GM18517 (cell line): ENCODE measurements at regions not wholly inside any gene's neighbourhood (a gene's known extent, or its start where the extent isn't known, plus 50 kb on each side); places are given as distances from the start of the nearest gene placed in this dataset.
"Not testable (repeated sequence)": the region's sequence is repeated elsewhere in the genome, so short reads cannot be mapped to it uniquely, and the experiment has no call there.

Experiments
- ATAC-seq: cut with Tn5 transposase; IDR thresholded peaks from one replicate; pipeline ENCODE4 v1.9.1; 2021; ENCODE audit warnings: mild to moderate bottlenecking, moderate library complexity; ENCODE audit not compliant: unreplicated experiment

DNA sequence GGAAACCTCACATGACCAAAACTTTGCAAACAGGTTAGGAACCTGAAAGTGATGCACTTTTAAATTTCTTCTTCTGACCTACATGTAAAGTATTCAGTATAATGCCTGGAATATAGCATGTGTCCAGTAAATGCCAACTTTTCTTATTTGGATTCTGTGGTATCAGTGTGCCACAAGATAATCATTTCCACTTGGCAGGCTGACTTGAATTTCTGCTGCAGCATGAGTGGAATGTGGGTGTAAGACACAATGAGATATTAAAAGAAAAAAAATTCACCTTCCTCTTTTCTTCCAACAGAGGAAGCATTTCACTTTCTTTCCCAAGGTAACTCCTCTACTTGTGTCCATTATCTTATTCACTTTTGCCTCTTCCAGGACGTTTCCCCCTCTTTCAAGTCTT, 141.9 kb upstream of the PRKD1 start:
- no peak for ATAC-seq

DNA sequence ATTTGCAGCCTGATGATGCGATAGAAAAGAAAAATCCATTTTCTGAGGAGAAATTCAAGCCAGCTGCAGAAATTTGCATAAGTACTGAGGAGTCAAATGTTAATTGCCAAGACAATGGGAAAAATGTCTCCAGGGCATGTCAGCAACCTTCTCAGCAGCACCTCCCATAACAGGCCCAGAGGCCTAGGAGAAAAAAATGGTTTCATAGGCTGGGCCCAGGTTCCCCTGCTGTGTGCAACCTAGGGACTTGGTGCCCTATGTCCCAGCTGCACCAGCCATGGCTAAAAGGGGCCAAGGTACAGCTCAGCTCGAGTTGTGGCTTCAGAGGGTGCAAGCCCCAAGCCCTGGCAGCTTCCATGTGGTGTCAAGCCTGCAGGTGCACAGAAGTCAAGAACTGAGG, 144.8 kb upstream of the PRKD1 start:
- not testable (repeated sequence) for ATAC-seq

DNA sequence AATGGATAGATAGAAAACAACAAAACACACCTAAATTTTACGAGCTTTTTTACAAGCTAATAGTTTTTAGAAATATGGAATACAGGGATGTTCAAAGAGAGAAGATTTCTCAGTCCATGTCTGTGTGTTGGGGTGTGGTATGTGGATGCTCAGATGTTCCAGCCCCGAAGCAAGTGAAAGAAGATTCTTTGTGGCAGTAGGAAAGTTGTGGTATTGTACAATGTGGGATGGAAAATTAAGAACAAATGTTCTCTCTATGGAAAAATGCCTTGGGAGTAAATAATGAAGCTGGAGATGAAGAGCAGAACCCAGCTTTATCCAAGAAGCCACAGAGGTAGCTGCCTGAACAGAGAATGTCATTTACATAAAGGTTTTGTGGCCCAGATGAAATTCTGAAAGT, 150.3 kb upstream of the PRKD1 start:
- ATAC-seq: no peak

DNA sequence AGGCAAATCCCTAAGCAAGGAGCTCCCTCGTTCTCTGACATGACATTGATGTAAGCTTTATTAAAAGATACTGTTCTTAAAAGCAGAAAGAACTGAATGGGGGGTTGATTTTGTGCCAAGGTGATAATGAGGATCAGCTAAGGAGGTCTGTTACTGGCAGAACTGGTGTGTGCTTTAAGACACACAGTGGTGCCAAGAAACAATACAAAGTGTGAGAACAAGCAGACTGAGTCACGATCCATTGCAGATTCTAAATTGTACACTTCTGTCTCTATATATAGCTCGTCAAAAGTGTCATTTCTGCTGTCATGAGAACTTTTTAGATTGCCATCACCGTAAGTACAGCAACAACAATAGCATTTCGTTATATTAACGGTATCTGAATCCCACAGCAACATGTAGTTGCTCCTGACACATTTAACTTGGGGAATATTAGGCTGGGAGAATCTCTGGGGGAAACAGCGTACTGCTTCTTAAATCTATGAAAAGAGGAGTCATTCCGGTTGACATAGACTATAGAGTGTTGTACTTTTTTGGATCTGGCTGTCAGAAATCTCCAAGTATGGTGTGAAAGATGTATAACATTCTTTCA, 151.3 kb upstream of the PRKD1 start:
- ATAC-seq: no peak

DNA sequence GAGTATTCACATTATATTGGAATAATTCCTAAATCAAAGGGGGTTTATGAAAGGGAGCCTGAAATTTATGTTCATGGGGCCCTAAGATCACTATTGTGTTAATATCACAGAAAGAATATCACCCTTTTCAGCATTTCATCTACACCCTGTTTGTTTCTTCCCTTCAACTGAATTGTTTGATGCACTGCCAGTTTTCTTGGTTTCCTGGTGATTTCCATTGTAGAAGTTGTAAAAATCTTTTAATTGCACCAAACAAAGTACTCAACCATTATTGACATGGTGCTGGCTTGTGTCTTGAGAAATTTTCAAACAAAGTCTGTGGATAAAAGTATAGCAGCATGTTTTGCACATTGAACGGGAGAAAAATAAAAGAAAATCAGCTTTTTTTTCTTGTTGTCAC, 154.8 kb upstream of the PRKD1 start:
- ATAC-seq: no peak

DNA sequence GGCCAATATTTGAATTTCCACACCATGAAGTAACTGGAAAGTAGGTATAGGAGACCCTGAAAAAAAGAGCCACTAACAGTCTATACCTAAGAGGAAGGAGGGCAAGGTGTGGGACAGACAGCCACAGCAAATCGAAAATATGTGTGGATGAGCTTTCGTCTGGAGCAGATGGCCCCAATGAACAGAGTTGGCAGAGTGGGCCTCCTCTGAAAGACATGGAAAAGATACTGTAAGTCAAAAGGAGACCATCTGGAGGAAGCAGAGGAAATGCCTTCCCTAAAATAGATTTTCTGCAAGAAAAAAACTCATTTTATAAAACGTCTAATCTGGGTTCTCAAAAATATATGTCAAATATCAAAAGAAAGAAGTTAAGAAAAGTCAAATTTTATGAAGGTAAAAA, 157.2 kb upstream of the PRKD1 start:
- ATAC-seq: no peak

DNA sequence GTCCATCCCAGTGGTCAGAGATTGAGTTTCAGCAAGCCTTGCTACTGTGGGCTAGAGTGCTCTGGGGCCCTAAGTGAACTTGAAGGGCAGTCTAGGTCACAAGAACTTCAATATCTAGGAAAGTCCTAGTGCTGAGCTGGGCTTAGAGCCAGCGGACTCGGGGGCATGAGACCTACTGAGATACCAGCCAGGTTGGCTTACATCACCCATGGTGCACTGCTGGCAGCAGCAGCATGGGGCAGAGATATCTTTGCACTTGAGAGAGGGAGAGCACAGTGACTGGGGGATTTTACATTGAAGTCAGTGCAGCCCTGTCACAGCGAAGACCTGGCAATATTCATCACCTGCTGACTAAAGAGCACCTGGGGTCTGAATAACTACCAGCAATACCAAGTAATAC, 158.3 kb upstream of the PRKD1 start:
- ATAC-seq: no peak

DNA sequence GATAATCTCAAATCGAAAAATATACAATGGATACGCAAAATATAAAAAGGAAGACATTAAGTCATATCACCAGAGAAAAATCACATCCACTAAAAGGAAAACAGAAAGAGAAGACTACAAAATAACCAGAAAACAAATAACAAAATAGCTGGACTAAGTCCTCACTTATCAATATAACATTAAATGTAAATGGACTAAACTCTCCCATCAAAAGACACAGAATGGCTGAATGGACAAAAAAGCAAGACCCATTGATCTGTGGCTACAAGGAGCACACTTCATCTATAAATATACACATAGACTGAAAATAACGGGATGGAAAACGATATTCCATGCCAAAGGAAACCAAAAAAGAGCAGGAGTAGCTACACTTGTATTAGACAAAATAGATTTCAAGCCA, 161.0 kb upstream of the PRKD1 start:
- no peak for ATAC-seq

DNA sequence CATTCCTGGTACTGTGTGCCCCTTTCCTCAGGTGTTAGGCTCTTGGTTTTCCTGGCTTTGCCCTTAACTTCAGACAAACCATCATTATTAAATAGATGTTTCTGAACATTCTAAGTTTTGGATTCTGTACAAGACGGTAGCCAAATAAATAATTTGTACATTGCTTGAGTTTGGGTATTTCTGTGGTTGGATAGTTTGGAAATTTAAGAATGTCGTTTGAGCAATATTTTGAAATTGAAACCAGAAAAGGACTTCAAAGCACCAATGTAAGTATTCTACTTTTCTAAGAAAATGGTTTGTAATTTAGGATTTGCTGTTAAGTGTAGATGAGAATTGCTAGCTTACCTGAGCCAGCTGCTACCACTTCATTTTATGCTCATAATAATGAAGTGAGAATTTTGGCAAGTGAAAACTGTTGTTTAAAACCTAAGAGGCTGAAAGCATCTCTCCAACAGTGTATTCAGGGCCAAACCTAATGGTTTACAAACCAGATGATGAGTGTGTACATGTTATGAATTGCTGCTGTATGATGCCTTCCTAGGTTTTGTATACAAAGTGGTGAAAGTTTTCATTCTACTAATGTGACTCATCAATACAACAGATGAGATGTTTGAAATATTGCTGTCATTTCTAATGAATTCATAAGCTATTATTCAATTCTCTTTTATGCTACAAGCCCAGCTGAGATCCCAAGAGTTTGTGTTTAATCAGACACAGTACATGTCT, 181.5 kb upstream of the PRKD1 start:
- ATAC-seq: no peak

DNA sequence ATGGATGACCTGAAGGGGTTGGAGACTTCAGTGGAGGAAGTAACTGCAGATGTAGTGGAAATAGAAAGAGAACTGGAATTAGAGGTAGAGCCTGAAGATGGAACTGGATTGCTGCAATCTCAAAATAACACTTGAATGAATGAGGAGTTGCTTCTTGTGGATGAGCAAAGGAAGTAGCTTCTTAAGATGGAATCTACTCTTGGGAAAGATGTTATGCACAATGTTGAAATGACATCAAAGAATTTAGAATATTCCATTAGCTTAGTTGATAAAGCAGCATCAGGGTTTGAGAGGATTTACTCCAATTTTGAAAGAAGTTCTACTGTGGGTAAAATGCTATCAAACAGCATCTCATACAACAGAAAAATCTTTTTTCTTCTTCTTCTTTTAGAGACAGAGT, 186.4 kb upstream of the PRKD1 start:
- ATAC-seq: no peak

DNA sequence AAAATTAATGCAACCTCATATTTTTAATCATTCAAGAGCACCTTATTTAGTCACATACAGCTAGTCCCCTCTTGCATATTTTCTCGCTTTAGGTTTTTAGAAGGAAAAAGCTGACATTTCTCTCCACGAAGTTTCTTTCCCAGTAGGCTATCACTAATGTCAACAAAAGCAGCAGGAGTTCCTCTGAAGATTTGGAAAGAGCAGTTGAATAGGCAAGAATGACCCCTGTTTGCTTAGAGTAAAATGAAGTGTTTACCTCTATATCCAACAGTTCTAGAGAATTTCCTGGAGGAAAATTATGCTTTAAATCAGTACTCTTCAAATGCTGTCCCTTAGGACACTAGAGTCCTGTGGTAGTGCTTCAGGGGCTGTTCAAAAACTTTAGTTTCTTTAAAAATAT, 188.1 kb upstream of the PRKD1 start:
- no peak for ATAC-seq

DNA sequence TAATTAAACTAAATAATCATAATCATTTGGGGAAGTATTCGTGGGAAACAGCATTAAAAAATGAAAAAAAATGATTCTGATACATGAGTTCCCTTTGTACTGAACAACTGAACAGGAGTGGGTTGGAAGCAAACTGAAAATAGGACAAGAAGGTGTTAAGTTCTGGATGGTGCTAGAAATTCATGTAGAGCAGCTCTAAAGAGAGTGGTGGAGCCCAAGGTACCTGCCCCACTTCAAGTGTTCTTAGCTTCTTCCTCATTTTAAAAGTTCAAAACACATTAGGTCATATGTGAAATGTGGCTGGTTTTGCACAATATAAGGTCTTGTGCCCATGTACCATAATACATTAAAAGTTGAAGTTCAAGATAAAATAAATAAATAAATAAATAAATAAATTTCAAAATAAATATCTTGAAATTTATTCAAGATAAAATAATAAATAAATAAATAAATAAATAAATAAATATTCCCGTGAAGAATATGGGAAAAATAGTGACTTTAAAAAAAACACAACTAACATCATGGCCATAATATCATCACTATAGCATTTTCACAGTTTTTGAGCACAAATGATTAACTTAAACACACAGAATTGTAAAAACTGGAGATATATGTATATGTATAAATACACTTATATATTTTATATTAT, 191.5 kb upstream of the PRKD1 start:
- ATAC-seq: no peak

DNA sequence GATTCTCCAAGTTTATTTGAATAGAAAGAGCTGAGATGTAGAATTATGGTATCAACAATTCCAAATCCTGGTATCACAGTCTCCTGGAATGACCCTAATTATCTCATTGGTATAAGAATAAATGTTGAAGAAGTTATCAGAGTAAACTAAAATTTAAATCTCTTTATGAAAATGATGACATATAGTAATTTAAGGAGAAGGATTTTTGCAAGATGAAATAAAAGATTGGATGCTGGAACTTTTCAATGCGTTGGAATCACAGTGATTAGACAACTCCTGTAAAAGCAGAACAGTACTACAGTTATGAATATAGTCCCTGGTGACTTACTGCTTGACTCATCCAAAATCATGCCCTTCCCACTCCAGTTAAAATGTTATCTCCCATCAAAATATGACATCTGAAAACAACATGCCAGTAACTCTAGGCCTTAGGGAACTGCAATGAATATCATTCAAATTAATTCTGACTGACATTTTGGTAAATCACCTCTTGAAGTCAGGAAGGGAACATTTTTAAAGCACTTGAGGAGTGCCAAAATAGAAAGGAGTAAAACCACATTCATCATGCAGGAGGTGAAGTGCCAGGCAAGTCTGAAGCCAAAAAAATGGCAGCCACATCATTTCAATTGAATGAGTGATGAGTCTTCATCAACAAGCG, 197.8 kb upstream of the PRKD1 start:
- ATAC-seq: no peak

DNA sequence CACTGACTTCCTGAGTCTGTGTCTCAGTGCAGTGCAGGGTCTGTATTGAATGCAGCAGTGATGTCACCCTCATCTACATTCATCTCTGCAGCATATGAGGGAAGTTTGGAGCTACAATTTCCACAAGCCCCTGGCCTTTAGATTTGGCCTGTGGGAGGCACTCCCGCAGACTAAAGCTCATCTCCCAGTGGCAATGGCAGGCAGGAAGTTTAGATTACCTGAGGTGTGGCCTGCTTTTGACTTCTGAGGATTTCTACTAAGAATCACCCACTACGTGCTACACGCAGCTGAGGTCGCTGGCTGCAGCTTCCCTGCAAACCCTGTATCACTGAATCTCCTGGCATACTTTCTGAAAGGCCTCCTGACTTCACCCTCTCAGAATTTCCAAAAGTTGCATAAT, 202.2 kb upstream of the PRKD1 start:
- no peak for ATAC-seq

DNA sequence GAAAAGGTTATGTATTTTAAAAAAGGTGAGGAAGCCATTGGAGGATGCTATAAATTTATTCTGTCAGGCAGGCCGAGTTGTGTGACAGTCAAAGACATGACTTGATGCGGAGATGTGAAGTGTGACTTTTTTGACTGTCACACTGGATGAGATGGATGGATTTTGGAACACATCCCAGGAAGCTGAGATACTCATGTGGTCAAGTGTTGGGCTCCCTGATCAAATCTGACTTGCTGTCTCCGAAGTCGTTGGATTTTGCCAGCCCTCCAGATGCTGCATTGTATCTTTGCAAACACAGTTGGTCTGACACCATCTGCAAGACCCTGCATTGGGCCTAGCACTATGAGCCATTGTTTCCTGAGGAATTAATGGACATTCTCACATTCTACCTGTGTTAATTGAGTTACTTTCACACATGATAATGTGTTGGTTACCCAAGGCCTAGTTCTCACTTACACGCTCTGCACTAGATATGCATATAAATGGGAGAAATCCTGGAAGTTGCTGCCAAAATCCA, 204.0 kb upstream of the PRKD1 start:
- no peak for ATAC-seq

DNA sequence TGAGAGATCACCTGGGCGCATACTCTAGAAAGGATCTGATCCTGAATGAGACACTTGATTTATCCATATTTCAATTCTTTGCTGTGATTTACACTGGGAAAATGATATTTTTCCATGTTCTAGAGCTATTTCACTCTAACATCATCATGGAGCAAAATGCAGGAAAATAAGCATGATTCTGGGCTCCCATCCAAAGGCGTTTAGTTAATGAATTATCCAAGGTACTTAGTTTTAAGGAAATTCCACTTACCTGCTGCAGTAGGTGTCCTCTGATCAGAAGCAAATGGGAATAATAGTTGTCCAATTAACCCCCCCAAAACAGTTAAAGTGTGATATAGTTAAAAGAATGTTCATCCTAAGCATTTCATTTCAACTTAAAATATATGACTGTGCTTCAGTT, 204.5 kb upstream of the PRKD1 start:
- no peak for ATAC-seq

DNA sequence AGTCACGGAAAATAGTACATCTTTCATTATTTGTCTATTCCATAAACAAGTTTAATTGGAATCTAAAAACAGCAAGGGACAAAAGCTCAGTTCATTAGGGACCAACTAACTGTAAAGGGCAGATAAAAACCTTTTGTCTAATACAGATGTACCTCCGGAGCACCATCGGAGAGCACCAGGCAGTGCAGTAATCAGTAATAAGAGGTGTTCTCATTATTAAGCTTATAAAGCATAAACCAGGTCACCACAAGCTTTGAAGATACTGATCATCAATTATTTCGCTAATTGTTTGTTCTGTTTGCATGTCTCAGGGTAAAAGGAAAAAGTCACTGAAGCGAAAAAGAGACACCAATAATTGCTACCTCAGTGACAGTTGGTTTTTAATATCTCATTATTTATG, 207.3 kb upstream of the PRKD1 start:
- no peak for ATAC-seq

DNA sequence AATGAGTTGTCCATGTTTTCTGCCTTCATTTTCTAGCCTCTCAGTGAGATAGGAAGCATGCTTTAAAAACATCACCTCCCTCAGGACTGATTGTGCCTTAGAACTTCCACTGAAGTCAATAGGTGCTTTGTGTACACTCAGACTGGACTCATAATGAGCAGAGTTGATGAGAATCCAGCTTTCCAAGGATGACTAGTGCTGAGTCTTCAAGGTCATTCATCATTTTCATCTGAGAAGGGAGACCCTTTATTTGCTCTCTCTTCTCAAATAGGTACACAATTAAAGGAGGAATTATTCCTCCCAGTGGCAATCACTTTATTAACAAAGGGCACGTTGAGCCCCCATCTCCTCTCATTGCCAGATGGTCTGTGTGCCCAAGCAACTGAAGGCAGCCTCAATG, 210.9 kb upstream of the PRKD1 start:
- ATAC-seq: no peak

DNA sequence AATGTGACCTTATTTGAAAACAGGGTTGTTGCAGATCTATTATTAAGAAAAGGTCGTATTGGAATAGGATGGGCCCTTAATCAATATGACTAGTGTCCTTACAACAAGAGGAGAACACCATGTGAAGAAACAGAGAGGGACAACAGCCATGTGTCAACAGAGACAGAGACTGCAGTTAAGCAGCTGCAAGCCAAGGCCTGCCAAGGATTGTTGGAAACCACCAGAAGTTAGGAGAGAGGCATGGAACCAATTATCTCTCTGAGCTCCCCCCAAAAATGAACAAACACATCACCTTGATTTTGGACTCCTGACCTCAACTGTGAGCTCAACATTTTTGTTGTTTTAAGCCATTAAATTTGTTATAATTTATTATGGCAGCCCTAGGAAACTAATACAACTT, 214.6 kb upstream of the PRKD1 start:
- ATAC-seq: no peak

DNA sequence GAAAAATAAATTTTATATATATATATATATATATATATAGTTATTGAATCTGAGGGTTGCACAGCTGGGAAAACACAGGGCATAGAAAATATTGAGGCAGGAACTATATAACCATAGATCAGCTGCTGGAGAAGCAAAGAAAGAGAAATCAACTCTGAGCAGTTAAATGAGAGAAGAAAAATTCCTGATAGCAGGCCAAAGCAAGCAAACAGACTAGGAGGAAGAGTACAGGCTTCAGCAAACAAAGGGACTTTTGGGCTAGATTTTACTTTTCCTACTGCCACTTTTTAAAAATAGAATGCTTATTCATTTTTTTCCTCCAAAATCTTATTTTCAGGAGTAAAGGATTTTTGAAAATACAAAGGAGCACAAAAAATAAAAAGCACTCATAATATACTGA, 216.0 kb upstream of the PRKD1 start:
- no peak for ATAC-seq

DNA sequence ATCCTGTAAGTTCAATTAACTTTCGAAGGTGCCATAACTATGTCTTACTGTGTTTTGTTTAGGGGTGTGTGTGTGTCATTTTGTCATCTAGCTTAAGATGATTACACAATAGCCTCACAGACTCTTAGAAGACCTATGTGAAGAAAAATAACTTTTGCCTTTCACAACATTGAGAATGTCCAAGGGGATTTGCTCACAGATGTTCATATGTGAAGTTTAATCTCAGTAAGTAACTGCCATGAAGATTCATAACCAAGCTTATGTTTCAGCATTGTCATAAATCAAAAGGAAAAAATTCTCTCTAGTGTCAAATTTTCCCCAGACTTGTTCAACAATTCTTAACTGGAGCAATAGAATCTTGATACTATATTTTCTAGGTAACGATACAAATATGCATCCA, 226.1 kb upstream of the PRKD1 start:
- no peak for ATAC-seq

DNA sequence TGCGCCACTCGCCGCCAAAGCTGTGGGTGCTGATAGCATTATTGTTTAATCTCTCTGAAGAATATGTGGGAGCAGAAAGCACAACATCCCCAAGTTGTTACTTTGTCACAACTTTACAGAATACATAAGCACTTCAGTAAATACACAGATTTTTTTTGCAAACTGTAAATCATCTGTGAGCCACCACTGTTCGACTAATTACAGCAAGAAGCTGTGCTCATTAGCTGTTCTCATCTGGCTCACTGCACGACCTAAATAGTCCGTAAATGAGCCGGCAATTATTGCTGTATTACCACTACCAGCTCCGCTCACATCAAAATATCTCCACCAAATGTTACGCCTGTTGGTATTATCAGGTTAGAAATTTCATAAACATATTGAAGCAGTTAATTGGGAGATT, 228.9 kb upstream of the PRKD1 start:
- ATAC-seq: no peak
